Immature natural killer cell (primary cell): ENCODE measurements at regions not wholly inside any gene's neighbourhood (a gene's known extent, or its start where the extent isn't known, plus 50 kb on each side); places are given as distances from the start of the nearest gene placed in this dataset.

Experiments used
- DNase-seq, 3 donors: peaks; one replicate each; pipeline ENCODE4 v3.0.0; 2022; ENCODE audit warnings: mixed read lengths in 1 of 3
- H3K27ac Mint-ChIP-seq, 6 donors: one replicate each; pipeline ENCODE4 v1.8.0; 2020; ENCODE audit warnings: mixed read lengths in 6 of 6, mild to moderate bottlenecking in 5 of 6, inconsistent platforms in 4 of 6, moderate library complexity in 3 of 6
- H3K27me3 Mint-ChIP-seq, 3 donors: one replicate each; pipeline ENCODE4 v1.8.0; 2020 to 2021; ENCODE audit warnings: low read depth in 3 of 3, mild to moderate bottlenecking in 3 of 3, mixed read lengths in 3 of 3, moderate library complexity in 3 of 3, inconsistent platforms in 1 of 3
- H3K36me3 Mint-ChIP-seq, 3 donors: one replicate each; pipeline ENCODE4 v1.8.0; 2020; ENCODE audit warnings: mixed read lengths in 3 of 3, inconsistent platforms in 2 of 3, mild to moderate bottlenecking in 2 of 3
- H3K4me1 Mint-ChIP-seq, 2 donors: one replicate each; pipeline ENCODE4 v1.8.0; 2020; ENCODE audit warnings: inconsistent platforms in 2 of 2, mild to moderate bottlenecking in 2 of 2, mixed read lengths in 2 of 2, moderate library complexity in 1 of 2
- H3K4me3 Mint-ChIP-seq, 5 donors: one replicate each; pipeline ENCODE4 v1.8.0; 2020; ENCODE audit warnings: mild to moderate bottlenecking in 5 of 5, mixed read lengths in 5 of 5, inconsistent platforms in 3 of 5, moderate library complexity in 3 of 5
- H3K9me3 Mint-ChIP-seq, 6 donors: one replicate each; pipeline ENCODE4 v1.8.0; 2020; ENCODE audit warnings: mild to moderate bottlenecking in 6 of 6, mixed read lengths in 6 of 6, inconsistent platforms in 4 of 6, moderate library complexity in 3 of 6

DNA sequence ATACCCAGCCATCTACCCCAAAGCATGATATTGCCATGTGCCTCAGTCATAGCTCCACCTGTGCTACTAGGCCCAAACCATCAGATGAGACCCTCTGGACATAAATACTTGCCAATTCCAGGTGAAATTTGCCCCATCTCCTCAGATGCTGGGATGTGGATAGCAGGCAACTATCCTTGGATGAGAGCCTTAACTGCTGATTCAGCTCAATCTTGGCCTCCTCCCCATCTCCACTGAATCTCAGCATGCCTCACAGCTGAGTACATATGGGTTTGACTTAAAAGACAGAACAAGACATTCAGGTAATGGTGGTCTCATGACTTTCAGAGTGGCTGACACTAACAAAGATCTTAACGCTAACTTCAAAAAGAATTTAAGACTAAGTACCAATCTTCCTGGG is 50.8 kb upstream of the KLHL13 start:
- H3K4me3 Mint-ChIP-seq, result no peak overlapping the region
- H3K27me3 Mint-ChIP-seq, result peaks cover 0 to 14% (median 9%) of the 10 kb centered on the region in 3 donors
- no peak for DNase-seq
- no peaks in the 10 kb centered on the region for H3K36me3 Mint-ChIP-seq
- no peaks in the 10 kb centered on the region for H3K4me1 Mint-ChIP-seq
- H3K27ac Mint-ChIP-seq, result no peak overlapping the region
- H3K9me3 Mint-ChIP-seq, result no peaks in the 10 kb centered on the region

DNA sequence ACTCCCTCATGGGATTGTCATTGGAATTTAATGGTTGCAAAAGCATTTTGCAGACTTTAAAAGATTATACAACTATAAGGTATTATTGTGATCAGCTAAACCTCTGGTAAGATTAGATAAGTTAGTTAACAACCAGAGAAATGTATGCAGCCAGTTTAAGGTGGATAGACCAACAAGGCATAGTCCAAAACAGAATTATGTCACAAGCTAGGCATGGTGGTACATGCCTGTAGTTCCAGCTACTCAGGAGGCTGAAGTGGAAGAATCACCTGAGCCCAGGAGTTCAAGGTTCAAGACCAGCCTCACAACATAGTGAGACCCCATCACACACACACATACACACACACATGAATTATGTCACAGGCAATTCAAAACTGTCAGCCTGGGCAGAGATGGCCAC is 54.7 kb upstream of the KLHL13 start:
- Mint-ChIP-seq H3K27me3 (peaks cover 1 to 14% (median 8%) of the 10 kb centered on the region in 3 donors), H3K4me1 (no peaks in the 10 kb centered on the region), H3K9me3 (no peaks in the 10 kb centered on the region), H3K4me3 (no peak overlapping the region), H3K36me3 (no peaks in the 10 kb centered on the region), H3K27ac (no peak overlapping the region)
- DNase-seq, result no peak

- Mint-ChIP-seq H3K4me1 (no peaks in the 10 kb centered on the region), H3K36me3 (no peaks in the 10 kb centered on the region), H3K9me3 (no peaks in the 10 kb centered on the region), H3K27ac (no peak overlapping the region), H3K4me3 (no peak overlapping the region), H3K27me3 (peaks cover 1 to 6% (median 4%) of the 10 kb centered on the region in 3 donors)
- no peak for DNase-seq
Observed at GRCh38 chrX:118174516-118175098, 58.0 kb upstream of the KLHL13 start.

GRCh38 chrX:118177708-118178107 is 61.1 kb upstream of the KLHL13 start:
- Mint-ChIP-seq H3K4me1 (no peaks in the 10 kb centered on the region), H3K27me3 (peaks cover 1 to 14% (median 4%) of the 10 kb centered on the region in 3 donors), H3K27ac (no peak overlapping the region), H3K9me3 (no peaks in the 10 kb centered on the region), H3K4me3 (no peak overlapping the region), H3K36me3 (no peaks in the 10 kb centered on the region)
- DNase-seq, result no peak

- peaks cover 1 to 16% (median 5%) of the 10 kb centered on the region in 3 donors for H3K27me3 Mint-ChIP-seq
- no peaks in the 10 kb centered on the region for H3K4me1 Mint-ChIP-seq
- H3K9me3 Mint-ChIP-seq, result peaks cover 0 to 3% (median 0%) of the 10 kb centered on the region in 6 donors
- no peaks in the 10 kb centered on the region for H3K36me3 Mint-ChIP-seq
- H3K4me3 Mint-ChIP-seq, result no peak overlapping the region
- DNase-seq, result no peak
- H3K27ac Mint-ChIP-seq, result no peak overlapping the region
Observed at GRCh38 chrX:118178450-118178849, 61.8 kb upstream of the KLHL13 start.

- Mint-ChIP-seq H3K4me3 (no peak overlapping the region), H3K9me3 (peaks cover 0 to 5% (median 0%) of the 10 kb centered on the region in 6 donors), H3K36me3 (no peaks in the 10 kb centered on the region), H3K27me3 (peaks cover 1 to 15% (median 3%) of the 10 kb centered on the region in 3 donors), H3K27ac (no peak overlapping the region), H3K4me1 (no peaks in the 10 kb centered on the region)
- DNase-seq, result no peak
Observed at GRCh38 chrX:118179161-118179560, 62.6 kb upstream of the KLHL13 start.

DNA sequence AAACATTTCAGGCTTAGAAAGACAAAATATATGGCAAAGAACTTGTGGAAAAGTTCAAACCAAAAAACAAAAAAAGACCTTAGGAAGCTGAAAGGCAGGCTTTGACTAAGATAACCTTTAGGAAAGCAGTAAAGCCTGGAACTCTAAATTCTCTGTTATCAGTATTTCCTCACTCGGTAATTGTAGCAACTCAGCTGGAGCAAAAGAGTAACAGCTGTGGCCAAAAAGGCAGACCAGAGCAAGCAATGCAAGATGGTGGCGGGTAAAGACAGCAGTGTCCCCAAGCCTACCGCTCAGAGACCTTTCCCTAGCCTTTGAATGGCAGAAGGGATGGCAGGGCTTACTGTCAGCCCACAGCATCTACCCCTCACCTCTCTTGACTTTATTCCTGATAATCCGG is 63.1 kb upstream of the KLHL13 start:
- DNase-seq, result no peak
- no peak overlapping the region for H3K4me3 Mint-ChIP-seq
- peaks cover 1 to 15% (median 4%) of the 10 kb centered on the region in 3 donors for H3K27me3 Mint-ChIP-seq
- H3K36me3 Mint-ChIP-seq, result no peaks in the 10 kb centered on the region
- H3K4me1 Mint-ChIP-seq, result no peaks in the 10 kb centered on the region
- no peak overlapping the region for H3K27ac Mint-ChIP-seq
- peaks cover 0 to 5% (median 0%) of the 10 kb centered on the region in 6 donors for H3K9me3 Mint-ChIP-seq

DNA sequence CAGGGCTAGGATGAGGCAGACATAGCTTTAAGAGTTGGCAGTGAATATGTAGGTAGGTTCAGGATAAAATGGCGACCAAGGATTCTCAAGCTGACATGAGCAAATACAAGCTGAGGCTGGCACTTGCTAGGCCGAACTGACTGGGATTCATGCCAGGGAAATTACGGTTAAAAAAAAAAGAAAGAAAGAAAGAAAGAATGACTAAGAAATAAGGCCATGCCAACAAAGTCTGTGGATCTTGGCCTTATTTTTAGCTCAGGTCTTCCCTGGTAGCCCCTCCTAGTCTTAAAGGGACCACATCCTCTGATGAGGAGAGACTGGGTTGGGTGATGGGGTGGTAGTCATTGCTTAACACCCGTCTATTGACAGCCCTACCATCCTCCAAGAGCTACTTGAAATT is 64.4 kb upstream of the KLHL13 start:
- H3K4me1 Mint-ChIP-seq, result no peaks in the 10 kb centered on the region
- H3K36me3 Mint-ChIP-seq, result no peaks in the 10 kb centered on the region
- no peak for DNase-seq
- peaks cover 0 to 5% (median 0%) of the 10 kb centered on the region in 6 donors for H3K9me3 Mint-ChIP-seq
- no peak overlapping the region for H3K27ac Mint-ChIP-seq
- no peak overlapping the region for H3K4me3 Mint-ChIP-seq
- H3K27me3 Mint-ChIP-seq, result peaks cover 1 to 15% (median 5%) of the 10 kb centered on the region in 3 donors

GRCh38 chrX:118182025-118182424 is 65.4 kb upstream of the KLHL13 start:
- Mint-ChIP-seq H3K4me1 (no peaks in the 10 kb centered on the region), H3K36me3 (no peaks in the 10 kb centered on the region), H3K27me3 (peaks cover 1 to 12% (median 6%) of the 10 kb centered on the region in 3 donors), H3K27ac (no peak overlapping the region), H3K9me3 (peaks cover 0 to 5% (median 0%) of the 10 kb centered on the region in 6 donors), H3K4me3 (no peak overlapping the region)
- no peak for DNase-seq

DNA sequence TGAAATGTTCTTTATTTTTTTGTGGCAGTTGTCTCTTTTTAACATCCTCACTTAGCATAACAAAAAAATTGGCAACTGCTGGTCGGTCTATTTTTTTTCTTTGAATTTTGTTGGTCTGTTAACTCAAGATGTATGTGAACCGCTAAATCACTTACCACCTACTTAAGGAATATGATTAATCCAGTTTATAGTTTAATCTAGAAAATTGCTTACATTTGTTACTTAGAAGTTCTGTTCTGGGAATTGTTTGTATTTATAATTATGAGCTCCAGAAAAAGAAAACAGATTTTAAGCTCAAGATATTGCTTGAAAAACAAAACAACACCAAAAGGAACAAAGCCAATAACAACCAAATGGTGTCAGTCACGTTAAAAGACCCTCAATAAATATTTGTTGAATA is 66.1 kb upstream of the KLHL13 start:
- Mint-ChIP-seq H3K27me3 (peaks cover 1 to 12% (median 6%) of the 10 kb centered on the region in 3 donors), H3K9me3 (peaks cover 0 to 5% (median 0%) of the 10 kb centered on the region in 6 donors), H3K4me3 (no peak overlapping the region), H3K4me1 (no peaks in the 10 kb centered on the region), H3K27ac (no peak overlapping the region), H3K36me3 (no peaks in the 10 kb centered on the region)
- no peak for DNase-seq

DNA sequence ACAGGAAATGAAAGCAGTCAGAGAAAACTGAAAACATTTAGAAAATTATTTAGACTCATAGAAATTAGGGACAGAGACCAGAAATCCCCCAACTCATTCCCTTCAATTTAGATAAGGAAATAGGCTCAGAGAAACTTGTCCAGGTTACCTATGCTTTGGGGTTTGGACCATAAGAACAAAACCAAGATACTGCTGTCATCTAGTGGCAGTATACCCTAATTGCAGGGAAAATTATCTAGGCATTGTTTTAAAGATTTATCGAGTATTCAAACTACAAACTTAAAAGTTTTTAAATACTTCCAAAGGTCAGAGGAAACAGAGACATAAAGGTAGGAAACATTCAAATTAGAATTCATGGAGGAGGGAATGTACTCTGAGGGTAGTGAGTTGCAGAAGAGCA is 67.0 kb upstream of the KLHL13 start:
- Mint-ChIP-seq H3K4me1 (no peaks in the 10 kb centered on the region), H3K4me3 (no peak overlapping the region), H3K9me3 (peaks cover 0 to 5% (median 0%) of the 10 kb centered on the region in 6 donors), H3K36me3 (no peaks in the 10 kb centered on the region), H3K27me3 (peaks cover 1 to 16% (median 6%) of the 10 kb centered on the region in 3 donors), H3K27ac (no peak overlapping the region)
- no peak for DNase-seq

DNA sequence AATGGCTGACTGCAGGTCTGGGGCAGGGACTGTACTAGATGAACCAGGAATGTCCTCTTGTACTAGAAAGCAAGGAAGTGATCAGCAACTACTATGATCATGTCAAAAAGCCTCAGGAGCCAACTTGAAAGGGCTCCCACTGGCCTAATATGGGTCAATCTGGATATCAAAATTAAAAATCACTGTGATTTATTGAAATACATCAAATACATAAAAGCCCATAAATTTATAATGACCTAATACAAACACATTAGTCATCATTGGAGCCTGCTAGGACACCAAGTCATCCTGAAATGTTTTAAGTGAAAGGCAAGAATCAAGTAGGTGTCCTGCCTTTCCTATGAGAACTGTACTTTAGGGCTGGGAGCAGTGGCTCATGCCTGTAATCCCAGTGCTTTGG is 70.5 kb upstream of the KLHL13 start:
- no peak overlapping the region for H3K27ac Mint-ChIP-seq
- no peak overlapping the region for H3K4me3 Mint-ChIP-seq
- H3K9me3 Mint-ChIP-seq, result peaks cover 0 to 5% (median 0%) of the 10 kb centered on the region in 6 donors
- H3K4me1 Mint-ChIP-seq, result no peaks in the 10 kb centered on the region
- DNase-seq, result no peak
- peaks cover 1 to 13% (median 6%) of the 10 kb centered on the region in 3 donors for H3K27me3 Mint-ChIP-seq
- no peaks in the 10 kb centered on the region for H3K36me3 Mint-ChIP-seq

DNA sequence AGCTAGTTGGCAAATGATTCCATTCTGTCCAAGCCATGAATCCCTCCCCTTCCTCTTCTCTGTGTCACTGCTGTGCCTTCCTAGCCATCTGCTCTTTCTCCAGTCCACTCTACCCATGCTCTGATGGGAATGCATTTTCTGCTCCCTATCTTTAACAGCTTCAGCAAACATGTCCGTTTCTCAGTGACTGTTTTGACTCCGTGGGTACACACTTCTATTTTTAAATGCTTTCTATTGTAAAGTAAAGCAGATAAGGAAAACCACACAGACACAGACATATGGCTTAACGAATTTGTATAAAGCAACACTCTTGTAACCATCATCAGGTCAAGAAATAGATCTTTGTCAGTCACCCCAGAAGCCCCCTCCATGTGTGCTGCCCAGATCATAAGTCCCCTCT is 72.4 kb upstream of the KLHL13 start:
- H3K36me3 Mint-ChIP-seq, result no peaks in the 10 kb centered on the region
- H3K27ac Mint-ChIP-seq, result no peak overlapping the region
- no peaks in the 10 kb centered on the region for H3K4me1 Mint-ChIP-seq

GRCh38 chrX:118189628-118190027 is 73.0 kb upstream of the KLHL13 start:
- Mint-ChIP-seq H3K4me1 (no peaks in the 10 kb centered on the region), H3K27ac (no peak overlapping the region), H3K36me3 (no peaks in the 10 kb centered on the region), H3K27me3 (peaks cover 0 to 6% (median 4%) of the 10 kb centered on the region in 3 donors), H3K9me3 (no peaks in the 10 kb centered on the region), H3K4me3 (no peak overlapping the region)
- no peak for DNase-seq

More for the DNA sequence above, 72.4 kb upstream of the KLHL13 start:
- no peak overlapping the region for H3K4me3 Mint-ChIP-seq
- peaks cover 0 to under 1% (median 0%) of the 10 kb centered on the region in 6 donors for H3K9me3 Mint-ChIP-seq
- H3K27me3 Mint-ChIP-seq, result peaks cover 0 to 6% (median 4%) of the 10 kb centered on the region in 3 donors
- no peak for DNase-seq

- H3K4me3 Mint-ChIP-seq, result no peak overlapping the region
- no peak overlapping the region for H3K27ac Mint-ChIP-seq
- H3K4me1 Mint-ChIP-seq, result no peaks in the 10 kb centered on the region
- peaks cover 0 to 3% (median 0%) of the 10 kb centered on the region in 3 donors for H3K27me3 Mint-ChIP-seq
- no peaks in the 10 kb centered on the region for H3K9me3 Mint-ChIP-seq
- DNase-seq, result no peak
- no peaks in the 10 kb centered on the region for H3K36me3 Mint-ChIP-seq
Observed at GRCh38 chrX:118197730-118198129, 81.1 kb upstream of the KLHL13 start.
